ENCODE measurements at regions not wholly inside any gene's neighbourhood (a gene's known extent, or its start where the extent isn't known, plus 50 kb on each side); places are given as distances from the start of the nearest gene placed in this dataset.

DNA sequence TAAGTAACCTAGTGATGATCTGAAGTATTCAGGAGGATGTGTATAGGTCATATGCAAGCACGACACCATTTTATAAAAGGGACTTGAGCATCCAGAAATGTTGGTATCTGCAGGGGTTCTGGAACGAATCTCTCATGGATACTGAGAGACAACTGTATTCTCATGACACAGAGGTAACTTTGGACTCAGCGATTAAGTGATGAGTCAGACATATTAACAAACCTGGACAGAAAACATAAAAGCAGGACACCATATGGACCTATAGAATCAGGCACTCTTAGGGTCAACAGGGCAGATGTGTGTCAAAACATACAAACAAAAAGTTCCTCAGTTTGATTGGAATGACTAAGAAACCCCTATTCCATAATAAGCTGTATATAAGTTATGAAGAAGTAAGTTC lies 248.1 kb downstream of the ANKRD7 start:
- Mint-ChIP-seq H3K4me1 (no peaks in the 10 kb centered on the region), H3K27ac (no peak overlapping the region), H3K27me3 (no peaks in the 10 kb centered on the region), H3K9me3 (no peaks in the 10 kb centered on the region), H3K4me3 (no peak overlapping the region), H3K36me3 (no peaks in the 10 kb centered on the region)

DNA sequence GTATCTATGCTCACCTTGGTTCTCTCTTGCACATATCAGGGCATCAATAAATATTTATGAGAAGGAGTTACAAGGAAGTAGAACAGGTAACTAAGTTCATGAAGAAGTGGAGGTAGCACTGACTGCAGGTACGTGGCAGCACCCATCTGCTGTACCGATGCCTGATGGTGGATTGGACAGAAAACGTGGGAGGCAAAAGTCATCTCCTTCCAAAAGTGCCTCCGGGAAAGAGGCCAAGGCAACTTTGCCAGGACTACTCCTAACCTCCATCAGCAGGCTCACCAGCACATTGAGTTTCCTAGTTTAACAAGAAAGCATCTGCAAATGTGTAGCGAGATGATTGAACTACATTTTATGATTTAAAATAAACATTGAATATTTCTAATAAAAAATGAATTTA lies 248.8 kb downstream of the ANKRD7 start:
- Mint-ChIP-seq H3K9me3 (peaks cover 0 to 1% (median 0%) of the 10 kb centered on the region in 3 donors), H3K27ac (no peak overlapping the region), H3K27me3 (no peaks in the 10 kb centered on the region), H3K4me1 (no peaks in the 10 kb centered on the region), H3K36me3 (no peaks in the 10 kb centered on the region), H3K4me3 (no peak overlapping the region)

DNA sequence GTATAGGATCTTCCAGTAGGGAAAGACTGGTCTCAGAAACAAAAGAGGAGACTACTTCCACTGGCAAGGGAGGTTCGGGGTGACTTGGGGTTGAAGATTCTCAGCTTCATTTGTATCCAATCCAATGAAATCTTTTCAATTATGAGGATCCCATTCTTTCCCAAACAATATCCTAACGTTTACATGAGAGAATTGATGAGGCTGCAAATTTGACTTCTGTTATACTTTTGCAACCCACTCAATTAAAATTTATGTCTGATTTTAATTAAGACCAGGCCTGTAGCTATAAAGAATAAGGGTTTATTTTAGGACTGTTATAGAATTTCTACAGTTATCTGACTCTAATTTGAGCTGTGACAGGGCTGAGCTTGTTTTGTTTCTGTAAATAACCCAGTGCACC lies 251.5 kb downstream of the ANKRD7 start:
- Mint-ChIP-seq H3K4me3 (no peak overlapping the region), H3K9me3 (peaks cover 1 to 6% (median 2%) of the 10 kb centered on the region in 3 donors), H3K4me1 (no peaks in the 10 kb centered on the region), H3K27me3 (no peaks in the 10 kb centered on the region), H3K36me3 (peaks cover 1% of the 10 kb centered on the region), H3K27ac (no peak overlapping the region)

DNA sequence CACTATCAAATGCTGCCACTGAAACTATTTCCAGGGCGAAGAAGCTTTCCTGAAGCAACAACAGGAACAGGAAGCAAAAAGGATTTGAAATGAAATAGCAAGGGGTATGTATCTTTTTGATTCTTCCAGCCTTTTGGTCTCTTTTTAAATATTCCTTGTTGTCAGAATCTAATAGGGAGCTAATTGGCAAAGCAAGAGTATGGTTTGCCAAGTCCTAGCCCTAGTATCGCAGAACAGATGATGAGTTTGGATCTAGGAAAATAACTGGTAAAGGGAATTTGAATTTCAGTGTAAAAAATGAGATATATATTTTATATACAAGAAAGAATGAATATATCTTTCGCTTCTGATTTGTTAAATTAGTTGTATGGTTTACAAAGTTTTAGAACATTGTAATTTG lies 252.5 kb downstream of the ANKRD7 start:
- Mint-ChIP-seq H3K4me3 (no peak overlapping the region), H3K36me3 (peaks cover 1% of the 10 kb centered on the region), H3K27me3 (no peaks in the 10 kb centered on the region), H3K9me3 (peaks cover 1 to 6% (median 2%) of the 10 kb centered on the region in 3 donors), H3K4me1 (no peaks in the 10 kb centered on the region), H3K27ac (no peak overlapping the region)

DNA sequence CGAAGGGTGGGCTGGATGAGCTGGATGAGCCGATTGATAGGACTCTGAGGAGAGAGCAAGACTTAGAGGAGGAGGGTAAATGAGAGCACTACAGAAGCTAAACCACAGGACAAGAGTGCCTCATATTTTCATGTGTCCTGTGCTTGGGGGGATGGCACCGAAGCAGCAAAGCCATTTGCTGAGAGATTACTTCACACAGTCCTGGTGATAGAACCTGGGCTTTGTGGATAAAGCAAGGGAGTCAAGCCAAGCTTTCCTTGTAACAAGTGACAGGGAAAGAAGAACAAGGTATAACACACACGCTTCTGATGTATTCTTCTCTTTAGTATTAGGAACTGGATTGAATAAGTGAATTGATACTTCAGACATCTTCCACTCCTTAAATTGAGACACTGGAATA lies 253.7 kb downstream of the ANKRD7 start:
- Mint-ChIP-seq H3K36me3 (peaks cover 1% of the 10 kb centered on the region), H3K9me3 (peaks cover 3 to 8% (median 6%) of the 10 kb centered on the region in 3 donors)

DNA sequence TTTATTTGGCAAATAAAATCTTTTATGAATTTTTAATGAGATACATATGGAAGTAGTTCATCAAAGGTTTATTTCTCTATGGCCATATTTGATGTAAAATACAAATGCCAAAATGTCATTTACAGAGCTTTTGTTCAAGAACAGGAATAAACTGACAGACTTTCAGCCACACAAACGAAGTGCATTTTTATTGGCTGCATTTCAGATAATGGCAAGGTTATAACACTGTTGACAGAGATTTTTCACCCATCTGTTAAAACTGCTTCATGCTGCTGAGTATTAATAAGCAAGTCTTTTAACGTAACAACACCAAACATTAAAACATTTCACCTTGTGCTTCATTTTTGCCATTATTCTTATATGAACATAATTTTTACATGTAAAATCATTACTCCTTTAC lies 254.4 kb downstream of the ANKRD7 start:
- H3K4me1 Mint-ChIP-seq: no peaks in the 10 kb centered on the region
- peaks cover 4 to 8% (median 6%) of the 10 kb centered on the region in 3 donors for H3K9me3 Mint-ChIP-seq
- no peaks in the 10 kb centered on the region for H3K27me3 Mint-ChIP-seq
- peaks cover 1% of the 10 kb centered on the region for H3K36me3 Mint-ChIP-seq
- H3K27ac Mint-ChIP-seq: no peak overlapping the region
- H3K4me3 Mint-ChIP-seq: no peak overlapping the region

More for the DNA sequence above, 253.7 kb downstream of the ANKRD7 start:
- H3K4me3 Mint-ChIP-seq: no peak overlapping the region
- H3K27ac Mint-ChIP-seq: no peak overlapping the region
- H3K4me1 Mint-ChIP-seq: no peaks in the 10 kb centered on the region
- H3K27me3 Mint-ChIP-seq: no peaks in the 10 kb centered on the region

DNA sequence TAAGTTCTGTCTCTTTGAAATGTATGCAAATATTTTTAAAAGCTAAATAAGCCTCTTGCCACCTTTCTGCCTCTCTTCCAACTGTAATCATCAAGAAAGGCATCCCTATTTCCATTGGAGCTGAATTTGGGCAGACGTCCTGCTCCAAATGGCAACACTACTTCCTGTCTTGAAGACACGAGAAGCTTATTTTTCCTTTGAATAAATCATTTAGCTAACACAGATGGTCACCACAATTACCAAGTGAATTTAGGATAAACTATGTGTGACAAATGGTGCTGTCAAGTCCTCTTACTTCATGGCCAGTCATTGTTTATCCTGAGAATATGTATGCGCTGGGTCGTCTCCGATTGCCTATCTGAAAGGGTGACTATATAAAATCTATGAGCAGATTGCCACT lies 268.0 kb downstream of the ANKRD7 start:
- H3K27me3 Mint-ChIP-seq: no peaks in the 10 kb centered on the region
- no peak overlapping the region for H3K27ac Mint-ChIP-seq
- H3K4me1 Mint-ChIP-seq: no peaks in the 10 kb centered on the region
- H3K9me3 Mint-ChIP-seq: no peaks in the 10 kb centered on the region
- no peaks in the 10 kb centered on the region for H3K36me3 Mint-ChIP-seq
- H3K4me3 Mint-ChIP-seq: no peak overlapping the region

DNA sequence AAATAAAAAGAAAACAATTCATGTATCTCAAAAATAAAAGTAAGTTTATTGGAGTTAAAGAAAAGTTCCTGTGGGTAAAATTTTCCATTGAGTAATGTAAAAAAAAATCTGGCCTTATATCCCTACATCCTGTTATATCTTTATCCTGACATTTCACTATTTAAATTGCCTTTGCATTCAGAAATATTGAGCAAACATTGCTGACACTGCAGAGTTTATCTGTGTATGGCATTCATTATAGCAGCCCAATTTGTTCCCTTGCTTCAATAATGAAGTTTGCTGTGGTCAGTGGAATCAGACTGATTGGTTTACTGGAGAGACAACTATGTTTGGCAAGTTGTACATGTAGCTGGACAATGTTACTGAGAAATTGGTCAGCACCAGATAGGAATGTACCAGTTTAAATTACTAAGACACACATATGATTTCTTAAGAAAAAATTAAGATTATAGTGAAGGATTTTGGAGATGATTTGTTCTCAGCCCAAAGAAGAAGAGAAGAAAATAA lies 271.7 kb downstream of the ANKRD7 start:
- H3K9me3 Mint-ChIP-seq: peaks cover 0 to 3% (median 2%) of the 10 kb centered on the region in 3 donors
- no peaks in the 10 kb centered on the region for H3K36me3 Mint-ChIP-seq
- H3K27ac Mint-ChIP-seq: no peak overlapping the region
- no peaks in the 10 kb centered on the region for H3K4me1 Mint-ChIP-seq
- no peak overlapping the region for H3K4me3 Mint-ChIP-seq
- no peaks in the 10 kb centered on the region for H3K27me3 Mint-ChIP-seq

DNA sequence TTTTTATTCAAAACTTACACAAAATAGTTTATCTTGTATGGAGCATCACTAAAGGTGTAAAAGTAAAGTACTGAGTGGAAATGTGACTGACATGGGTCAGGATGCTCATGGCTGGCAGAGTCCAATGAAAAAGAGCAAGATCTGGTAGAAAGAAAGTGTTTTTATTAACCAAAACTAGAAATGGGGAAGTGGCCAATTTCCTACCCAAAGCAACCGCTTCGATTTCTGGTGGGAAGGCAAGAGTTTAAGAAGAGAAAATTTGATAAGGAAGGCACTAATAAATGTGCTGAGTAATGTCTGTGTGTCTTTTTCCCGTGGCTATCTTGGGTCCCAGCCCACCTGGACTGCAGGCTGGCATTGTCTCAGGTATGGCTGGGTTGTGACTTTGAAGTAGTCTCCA lies 277.7 kb downstream of the ANKRD7 start:
- H3K4me3 Mint-ChIP-seq: no peak overlapping the region
- H3K27me3 Mint-ChIP-seq: no peaks in the 10 kb centered on the region
- peaks cover 0 to 3% (median 2%) of the 10 kb centered on the region in 3 donors for H3K9me3 Mint-ChIP-seq
- H3K27ac Mint-ChIP-seq: no peak overlapping the region
- no peaks in the 10 kb centered on the region for H3K4me1 Mint-ChIP-seq
- H3K36me3 Mint-ChIP-seq: no peaks in the 10 kb centered on the region

DNA sequence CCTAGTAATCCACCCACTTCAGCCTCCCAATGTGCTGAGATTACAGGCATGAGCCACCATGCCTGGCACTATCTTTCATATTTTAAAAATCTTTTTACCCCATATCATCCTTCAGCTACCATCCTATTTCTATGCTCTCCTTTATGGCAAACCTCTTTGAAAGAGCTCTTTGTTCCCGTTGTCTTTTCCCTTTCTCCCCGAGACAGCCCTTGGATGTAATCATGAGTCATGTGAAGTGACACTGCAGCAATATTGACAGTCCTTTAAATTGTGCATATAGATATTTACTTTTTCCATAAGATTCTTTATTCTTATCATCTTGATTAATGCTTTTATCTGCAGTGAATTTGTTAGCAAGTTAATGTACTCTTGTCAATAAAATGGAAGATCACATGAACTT lies 286.6 kb downstream of the ANKRD7 start:
- H3K4me3 Mint-ChIP-seq: no peak overlapping the region
- no peaks in the 10 kb centered on the region for H3K4me1 Mint-ChIP-seq
- no peak overlapping the region for H3K27ac Mint-ChIP-seq
- no peaks in the 10 kb centered on the region for H3K27me3 Mint-ChIP-seq
- no peaks in the 10 kb centered on the region for H3K36me3 Mint-ChIP-seq
- H3K9me3 Mint-ChIP-seq: peaks cover 0 to 1% (median 0%) of the 10 kb centered on the region in 3 donors

DNA sequence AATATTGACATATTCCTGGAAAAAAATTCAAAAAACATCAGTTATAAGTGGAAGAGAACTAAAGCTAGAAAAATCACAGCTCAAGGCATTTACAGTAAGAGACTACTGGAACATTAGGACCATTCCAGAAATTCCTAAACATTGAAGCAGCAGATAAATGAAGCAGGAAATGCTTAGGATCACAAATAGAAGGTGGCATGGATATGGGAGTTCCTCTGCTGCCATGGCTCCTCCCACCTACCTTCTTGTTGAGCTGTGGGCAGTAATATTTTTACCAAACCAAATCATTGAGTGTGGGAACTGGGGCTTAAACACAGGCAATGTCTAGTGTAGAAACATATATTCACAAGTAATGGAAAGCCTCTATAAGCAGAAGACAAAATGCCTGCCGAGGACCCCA lies 292.8 kb downstream of the ANKRD7 start:
- H3K4me1 Mint-ChIP-seq: no peaks in the 10 kb centered on the region
- no peaks in the 10 kb centered on the region for H3K27me3 Mint-ChIP-seq

DNA sequence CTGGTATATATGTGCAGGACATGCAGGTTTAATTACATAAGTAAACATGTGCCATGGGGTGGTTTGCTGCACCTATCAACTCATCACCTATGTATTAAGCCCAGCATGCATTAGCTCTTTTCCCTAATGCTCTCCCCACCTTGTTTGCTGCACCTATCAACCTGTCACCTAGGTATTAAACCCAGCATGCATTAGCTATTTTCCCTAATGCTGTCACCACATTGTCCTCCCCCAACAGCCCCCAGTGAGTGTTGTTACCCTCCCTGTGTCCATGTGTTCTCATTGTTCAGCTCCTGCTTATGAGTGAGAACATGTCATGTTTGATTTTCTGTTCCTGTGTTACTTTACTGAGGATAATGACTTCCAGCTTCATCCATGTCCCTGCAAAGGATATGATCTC lies 300.5 kb downstream of the ANKRD7 start:
- no peak overlapping the region for H3K4me3 Mint-ChIP-seq
- H3K27me3 Mint-ChIP-seq: no peaks in the 10 kb centered on the region
- H3K36me3 Mint-ChIP-seq: no peaks in the 10 kb centered on the region
- H3K27ac Mint-ChIP-seq: no peak overlapping the region
- H3K4me1 Mint-ChIP-seq: no peaks in the 10 kb centered on the region
- peaks cover 0 to 3% (median 1%) of the 10 kb centered on the region in 3 donors for H3K9me3 Mint-ChIP-seq

More for the DNA sequence above, 292.8 kb downstream of the ANKRD7 start:
- Mint-ChIP-seq H3K4me3 (no peak overlapping the region), H3K9me3 (peaks cover 0 to 3% (median 0%) of the 10 kb centered on the region in 3 donors), H3K27ac (no peak overlapping the region), H3K36me3 (no peaks in the 10 kb centered on the region)

DNA sequence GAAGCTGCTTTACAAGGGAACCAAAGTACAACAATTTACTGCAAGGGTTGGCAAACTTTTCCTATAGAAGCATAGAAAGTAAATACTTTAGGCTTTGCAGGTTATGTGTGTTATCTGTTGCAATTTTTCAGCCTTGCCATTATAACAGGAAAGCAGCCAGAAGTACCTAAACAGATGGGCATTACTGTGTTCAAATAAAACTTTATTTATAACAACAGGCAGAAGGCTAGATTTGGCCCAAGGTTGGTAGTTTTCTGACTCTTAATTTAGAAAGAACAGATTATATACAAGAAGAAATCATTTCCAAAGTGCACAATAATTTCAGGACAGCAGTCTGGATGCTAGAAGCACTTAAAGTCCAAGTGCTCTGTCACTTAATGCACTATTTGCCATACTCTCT lies 307.1 kb downstream of the ANKRD7 start:
- H3K9me3 Mint-ChIP-seq: peaks cover 0 to 7% (median 3%) of the 10 kb centered on the region in 3 donors
- H3K4me1 Mint-ChIP-seq: no peaks in the 10 kb centered on the region
- no peak overlapping the region for H3K27ac Mint-ChIP-seq
- no peaks in the 10 kb centered on the region for H3K36me3 Mint-ChIP-seq
- H3K27me3 Mint-ChIP-seq: no peaks in the 10 kb centered on the region
- no peak overlapping the region for H3K4me3 Mint-ChIP-seq

DNA sequence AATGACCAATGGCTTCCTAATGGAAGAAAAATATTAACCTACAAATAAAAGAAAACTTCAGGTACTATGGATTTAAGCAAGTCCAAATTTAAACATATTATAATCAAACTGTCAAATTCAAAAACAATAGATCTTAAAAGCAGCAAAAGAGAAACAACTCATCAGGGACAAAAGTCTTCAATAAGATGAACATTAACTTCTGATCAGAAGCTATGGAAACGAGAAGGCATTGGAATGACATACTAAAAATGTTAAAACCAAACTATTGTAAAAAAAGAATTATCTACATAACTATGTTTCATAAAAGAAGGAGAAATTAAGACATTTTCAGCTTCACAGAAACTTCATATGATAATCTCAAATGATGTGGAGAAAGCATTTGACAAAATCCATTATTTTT lies 334.7 kb downstream of the ANKRD7 start:
- H3K27ac Mint-ChIP-seq: no peak overlapping the region
- no peak overlapping the region for H3K4me3 Mint-ChIP-seq
- no peaks in the 10 kb centered on the region for H3K36me3 Mint-ChIP-seq
- no peaks in the 10 kb centered on the region for H3K27me3 Mint-ChIP-seq
- no peaks in the 10 kb centered on the region for H3K4me1 Mint-ChIP-seq
- H3K9me3 Mint-ChIP-seq: peaks cover 0 to 15% (median 5%) of the 10 kb centered on the region in 3 donors

DNA sequence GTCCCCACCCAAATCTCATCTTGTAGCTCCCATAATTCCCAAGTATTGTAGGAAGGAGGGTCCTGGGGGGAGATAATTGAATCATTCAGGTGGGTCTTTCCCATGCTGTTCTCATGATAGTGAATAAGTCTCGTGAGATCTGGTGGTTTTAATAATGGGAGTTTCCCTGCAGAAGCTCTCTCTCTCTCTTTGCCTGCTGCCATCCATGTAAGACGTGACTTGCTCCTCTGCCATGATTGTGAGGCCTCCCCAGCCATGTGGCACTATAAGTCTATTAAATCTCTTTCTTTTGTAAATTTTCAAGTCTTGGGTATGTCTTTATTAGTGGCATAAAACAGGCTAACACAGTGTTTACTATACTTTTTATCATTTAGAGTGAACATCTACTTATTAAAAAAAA lies 338.8 kb downstream of the ANKRD7 start:
- Mint-ChIP-seq H3K4me1 (no peaks in the 10 kb centered on the region), H3K4me3 (no peak overlapping the region)

DNA sequence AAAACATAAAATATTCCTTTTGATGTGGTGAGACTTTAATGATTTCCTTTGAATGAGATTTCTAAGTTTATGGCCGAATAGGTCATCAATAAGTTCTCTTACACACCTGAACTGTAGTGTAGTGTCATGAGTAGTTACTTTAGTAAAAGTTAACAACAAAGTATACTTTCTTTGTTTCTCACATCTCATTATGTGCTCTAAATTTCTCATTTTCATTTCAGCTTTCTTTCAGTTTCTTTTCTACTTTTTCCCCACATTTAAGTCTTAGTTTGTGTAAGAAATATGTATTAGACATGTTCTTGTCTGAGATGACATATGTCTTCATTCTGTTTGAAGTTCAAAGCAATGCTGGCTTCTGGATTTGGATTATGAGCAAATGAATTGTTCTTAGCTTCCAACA lies 348.1 kb downstream of the ANKRD7 start:
- H3K36me3 Mint-ChIP-seq: no peaks in the 10 kb centered on the region
- H3K27ac Mint-ChIP-seq: no peak overlapping the region
- no peaks in the 10 kb centered on the region for H3K4me1 Mint-ChIP-seq
- H3K27me3 Mint-ChIP-seq: no peaks in the 10 kb centered on the region
- no peak overlapping the region for H3K4me3 Mint-ChIP-seq
- peaks cover 0 to 2% (median 0%) of the 10 kb centered on the region in 3 donors for H3K9me3 Mint-ChIP-seq

More for the DNA sequence above, 338.8 kb downstream of the ANKRD7 start:
- Mint-ChIP-seq H3K36me3 (no peaks in the 10 kb centered on the region), H3K27ac (no peak overlapping the region), H3K27me3 (no peaks in the 10 kb centered on the region), H3K9me3 (peaks cover 0 to 15% (median 5%) of the 10 kb centered on the region in 3 donors)

Data from IgD-negative memory B cell (primary cell).